GM12872 (cell line): ENCODE measurements at regions not wholly inside any gene's neighbourhood (a gene's known extent, or its start where the extent isn't known, plus 50 kb on each side); places are given as distances from the start of the nearest gene placed in this dataset.

Experiments used
- TF ChIP-seq, protein P1 (sequence below): IDR thresholded peaks from 3 replicates; pipeline ENCODE4 v1.5.1; 2011; ENCODE audit warnings: low read depth, mild to moderate bottlenecking, low read length, moderate library complexity; ENCODE audit not compliant: insufficient read depth

DNA sequence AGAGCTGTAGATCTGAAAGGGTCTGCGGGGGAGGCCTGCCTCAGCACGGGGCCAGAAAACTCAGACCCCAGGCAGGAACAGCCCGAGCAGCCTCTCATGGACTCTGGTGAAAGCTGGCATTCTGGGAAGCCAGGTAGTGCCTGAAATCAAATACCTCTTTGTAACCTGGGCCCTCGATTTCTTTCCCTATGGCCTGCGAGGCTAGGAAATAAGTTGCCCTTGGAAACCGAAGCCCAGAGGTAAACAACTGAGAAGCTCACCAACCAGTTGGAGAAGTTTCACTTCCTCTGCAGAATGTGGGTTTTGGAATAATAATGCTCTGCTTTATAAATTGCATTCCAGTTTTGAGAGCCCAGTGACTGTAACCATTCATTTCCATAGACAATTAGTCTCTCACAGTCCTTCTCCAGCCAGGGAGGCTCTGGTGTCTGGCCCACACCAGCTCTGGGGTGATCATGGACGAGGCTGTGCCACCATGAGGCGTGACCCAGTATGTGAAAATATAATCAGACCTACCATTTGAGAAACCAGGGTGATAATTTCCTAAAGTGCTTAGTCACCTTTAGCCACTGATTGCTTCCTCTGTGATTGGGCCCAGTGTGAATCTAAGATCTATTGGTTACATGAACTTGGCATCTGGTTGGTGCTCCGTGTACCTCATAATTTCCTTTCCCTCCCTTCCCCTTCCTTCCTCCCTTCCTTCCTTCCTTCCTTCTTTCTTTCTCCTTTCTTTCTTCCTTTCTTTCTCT is 133.1 kb upstream of the PELI1 start:
- TF ChIP-seq, protein P1, sequence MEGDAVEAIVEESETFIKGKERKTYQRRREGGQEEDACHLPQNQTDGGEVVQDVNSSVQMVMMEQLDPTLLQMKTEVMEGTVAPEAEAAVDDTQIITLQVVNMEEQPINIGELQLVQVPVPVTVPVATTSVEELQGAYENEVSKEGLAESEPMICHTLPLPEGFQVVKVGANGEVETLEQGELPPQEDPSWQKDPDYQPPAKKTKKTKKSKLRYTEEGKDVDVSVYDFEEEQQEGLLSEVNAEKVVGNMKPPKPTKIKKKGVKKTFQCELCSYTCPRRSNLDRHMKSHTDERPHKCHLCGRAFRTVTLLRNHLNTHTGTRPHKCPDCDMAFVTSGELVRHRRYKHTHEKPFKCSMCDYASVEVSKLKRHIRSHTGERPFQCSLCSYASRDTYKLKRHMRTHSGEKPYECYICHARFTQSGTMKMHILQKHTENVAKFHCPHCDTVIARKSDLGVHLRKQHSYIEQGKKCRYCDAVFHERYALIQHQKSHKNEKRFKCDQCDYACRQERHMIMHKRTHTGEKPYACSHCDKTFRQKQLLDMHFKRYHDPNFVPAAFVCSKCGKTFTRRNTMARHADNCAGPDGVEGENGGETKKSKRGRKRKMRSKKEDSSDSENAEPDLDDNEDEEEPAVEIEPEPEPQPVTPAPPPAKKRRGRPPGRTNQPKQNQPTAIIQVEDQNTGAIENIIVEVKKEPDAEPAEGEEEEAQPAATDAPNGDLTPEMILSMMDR, result no peak

DNA sequence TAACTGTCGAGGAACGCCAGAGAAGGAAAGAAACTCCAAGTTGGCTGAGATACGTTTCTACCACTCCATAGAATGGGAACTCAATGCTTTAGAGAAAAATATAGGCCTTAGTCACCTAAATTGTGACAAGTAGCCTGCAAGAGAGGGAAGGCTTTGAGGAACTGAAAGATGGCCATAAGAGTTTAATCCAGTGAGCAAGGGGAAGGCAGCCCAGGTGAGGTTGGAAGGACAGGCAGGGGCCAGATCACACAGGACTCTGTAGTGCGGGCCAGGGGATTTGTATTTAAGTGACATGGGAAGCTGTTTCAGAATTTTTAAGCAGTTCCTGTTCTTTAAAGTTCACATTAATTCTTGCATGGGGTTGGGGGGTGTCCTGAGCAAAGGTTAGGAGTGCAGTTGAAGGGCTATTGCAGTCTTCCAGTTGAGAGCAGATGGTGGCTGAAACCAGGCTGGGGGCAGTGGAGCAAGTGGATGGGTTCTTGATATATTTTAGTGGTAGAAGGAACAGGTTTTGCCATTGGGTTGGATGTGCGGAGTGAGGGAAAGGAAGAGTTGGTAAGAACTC is 138.9 kb upstream of the PELI1 start:
- TF ChIP-seq, protein P1, result no peak

DNA sequence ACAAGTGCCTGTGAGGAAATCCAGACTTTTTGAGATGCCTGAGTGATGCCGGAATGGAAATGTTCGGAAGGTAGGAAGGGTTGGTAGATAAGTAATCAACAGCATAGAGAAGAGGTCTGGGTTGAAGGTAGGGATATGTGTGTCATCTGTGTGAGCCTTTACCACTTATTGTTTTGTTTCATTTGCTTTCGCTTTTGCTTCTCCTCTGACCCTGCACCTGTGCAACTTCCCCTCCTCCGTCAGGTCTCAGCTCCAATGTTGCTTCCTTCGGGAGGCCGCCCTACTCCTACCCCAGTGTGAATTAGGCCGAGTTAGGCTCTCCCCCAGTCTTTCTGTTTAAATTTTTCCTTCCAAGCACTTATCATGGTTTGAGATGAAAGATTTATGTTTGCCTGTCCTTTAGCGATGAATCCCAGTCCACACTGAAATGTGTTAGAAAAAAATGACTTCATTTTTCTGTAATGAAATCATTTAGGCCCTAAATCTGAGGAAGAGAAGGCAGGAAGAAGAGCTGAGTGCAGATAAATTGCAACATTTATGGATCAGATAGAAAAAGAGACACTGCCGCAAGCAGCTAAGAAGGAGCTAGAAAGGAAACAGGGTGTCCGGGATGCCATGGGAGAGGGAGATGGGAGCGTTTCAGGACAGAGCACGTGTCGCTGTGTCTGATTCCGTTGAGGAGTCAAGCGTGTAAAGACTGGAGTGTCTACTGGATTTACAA is 139.6 kb upstream of the PELI1 start:
- TF ChIP-seq, protein P1, result no peak

DNA sequence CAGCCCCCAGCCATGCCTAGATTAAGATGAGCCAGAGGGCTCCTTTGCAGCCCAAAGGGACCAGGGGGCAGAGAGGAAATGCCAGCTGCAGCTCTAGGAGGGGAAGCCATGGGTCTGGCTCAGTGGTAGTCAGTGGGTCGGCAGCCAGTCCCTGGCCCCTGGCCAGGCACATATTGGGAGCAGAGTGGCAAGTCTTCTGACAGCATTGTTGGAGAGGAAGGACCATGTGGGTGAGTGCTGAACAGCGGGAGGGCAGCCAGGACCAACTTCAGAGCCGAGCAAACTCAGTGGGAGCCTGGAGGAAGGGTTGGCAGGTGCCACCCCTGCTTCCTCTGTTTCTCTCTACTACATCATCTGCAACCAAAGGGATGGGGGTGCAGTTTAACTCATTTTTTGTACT is 140.5 kb upstream of the PELI1 start:
- TF ChIP-seq, protein P1, result no peak

DNA sequence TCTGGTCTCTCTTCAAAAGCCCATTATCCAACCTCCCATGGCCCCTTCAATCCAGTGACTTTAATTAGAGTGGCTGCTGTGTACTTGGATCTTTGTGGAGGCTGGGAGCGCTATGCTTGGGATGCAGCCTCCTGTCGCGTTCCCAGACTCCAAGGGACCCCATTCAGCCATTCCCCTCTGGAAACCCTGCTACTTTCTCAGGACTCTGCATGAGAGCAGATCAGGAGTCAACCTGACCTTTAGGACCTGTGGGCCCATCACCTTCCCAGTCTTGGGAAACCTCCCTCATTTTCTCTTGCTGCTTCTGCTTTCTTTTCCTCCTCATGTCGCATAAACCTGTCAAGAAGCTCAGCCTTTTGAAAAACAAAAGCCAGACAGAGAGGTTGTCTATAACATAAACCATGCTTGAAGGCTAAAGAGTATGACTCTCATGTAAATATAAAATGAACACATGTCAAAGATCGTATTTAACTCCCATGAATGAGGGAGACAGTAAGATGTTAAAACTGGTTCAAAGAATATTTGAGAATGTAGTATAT is 143.1 kb upstream of the PELI1 start:
- TF ChIP-seq, protein P1, result no peak

DNA sequence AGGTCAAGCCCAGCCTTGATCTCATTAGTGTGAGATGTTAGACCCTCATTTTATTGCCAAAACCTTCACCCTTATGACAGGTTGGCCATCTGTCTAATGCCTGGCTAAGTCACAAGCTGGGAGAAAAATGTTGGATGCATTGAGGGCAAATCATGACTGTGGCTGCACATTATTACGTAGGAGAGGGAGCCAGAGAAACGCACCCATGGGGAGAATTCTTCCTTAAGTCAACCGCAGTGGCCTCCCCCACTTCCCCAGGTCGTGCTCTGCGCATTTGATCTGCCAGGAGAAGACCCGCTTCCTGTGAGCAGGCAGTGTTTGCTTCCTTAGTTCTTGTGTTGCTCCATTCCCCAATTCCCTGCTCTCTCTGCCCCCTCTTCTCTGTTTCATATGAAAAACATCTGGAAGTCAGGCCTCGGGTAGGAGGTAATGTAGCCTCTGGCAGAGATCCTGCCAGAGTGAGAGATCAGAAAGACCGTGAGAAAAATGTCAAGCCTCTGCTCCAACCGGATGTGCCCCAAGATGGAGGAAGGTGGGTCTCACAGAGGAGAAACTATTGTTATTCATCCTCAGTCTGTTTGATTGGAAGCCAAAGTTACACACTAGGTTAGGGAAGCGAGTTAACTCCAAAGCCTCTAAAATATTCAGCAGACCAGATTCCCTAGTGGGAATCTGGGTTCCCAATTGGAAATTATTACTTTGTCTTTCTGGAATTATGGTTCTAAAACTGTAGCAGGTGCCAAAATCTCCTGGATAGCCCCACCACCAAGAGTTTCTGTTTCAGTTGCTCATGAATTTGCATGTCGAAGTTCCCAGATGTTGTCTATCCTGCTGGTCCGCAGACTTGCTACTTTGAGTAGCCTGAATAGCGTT is 144.3 kb upstream of the PELI1 start:
- TF ChIP-seq, protein P1, result no peak
